H1 (cell line): ENCODE measurements at regions not wholly inside any gene's neighbourhood (a gene's known extent, or its start where the extent isn't known, plus 50 kb on each side); places are given as distances from the start of the nearest gene placed in this dataset.

Experiments used
- CTCF ChIA-PET: fragments of 300-600 bp; sonication (Branson Sonifier 250); formaldehyde crosslinking; loops from one replicate; lab custom pipeline; 2021; ENCODE audit not compliant: partially characterized antibody; lab: Charles Lee
- POLR2A ChIA-PET: fragments of 300-600 bp; sonication (Branson Sonifier 250); formaldehyde crosslinking; loops from one replicate; lab custom pipeline; 2021; ENCODE audit warnings: inconsistent platforms; ENCODE audit not compliant: partially characterized antibody; lab: Charles Lee
- DNase-seq, 2 experiments: peaks; one replicate each; pipeline versions ENCODE4 v3.0.0 to v3.0.0-alpha.2; 2010 to 2022; ENCODE audit warnings: low spot score in 2 of 2, low read depth in 1 of 2, mixed read lengths in 1 of 2
- FAIRE-seq: peaks from 2 replicates; lab custom pipeline; 2011; peaks lifted over from hg19 to GRCh38; lab: Jason Lieb, UNC
- H2AFZ ChIP-seq: 2 replicates; pipeline ENCODE4 v1.8.1; 2012; ENCODE audit warnings: low read length, inconsistent platforms
- H2AK5ac ChIP-seq: 2 replicates; pipeline ENCODE4 v1.6.1; 2013; ENCODE audit warnings: low read depth, low read length
- H2BK120ac ChIP-seq: replicated peaks from 2 replicates; pipeline ENCODE3; 2013; ENCODE audit warnings: low read depth, low read length, inconsistent platforms
- H2BK12ac ChIP-seq: 2 replicates; pipeline ENCODE4 v1.6.1; 2013; ENCODE audit warnings: low read depth, low read length
- H2BK15ac ChIP-seq: 2 replicates; pipeline ENCODE4 v1.6.1; 2013; ENCODE audit warnings: low read length
- H2BK20ac ChIP-seq: 2 replicates; pipeline ENCODE4 v1.6.1; 2013; ENCODE audit warnings: low read length
- H2BK5ac ChIP-seq: 2 replicates; pipeline ENCODE4 v1.6.1; 2013; ENCODE audit warnings: low read depth, low read length
- H3K14ac ChIP-seq: 2 replicates; pipeline ENCODE4 v1.6.1; 2013; ENCODE audit warnings: inconsistent platforms; ENCODE audit not compliant: insufficient read length
- H3K18ac ChIP-seq: 2 replicates; pipeline ENCODE4 v1.6.1; 2013; ENCODE audit warnings: low read length; ENCODE audit errors: extremely low read depth
- H3K23ac ChIP-seq: 2 replicates; pipeline ENCODE4 v1.6.1; 2013; ENCODE audit warnings: inconsistent platforms; ENCODE audit not compliant: insufficient read length
- H3K23me2 ChIP-seq: 2 replicates; pipeline ENCODE4 v1.6.1; 2013; ENCODE audit warnings: low read depth, low read length
- H3K27ac ChIP-seq: 2 replicates; pipeline ENCODE4 v1.6.1; 2011; ENCODE audit warnings: low read depth, low read length, inconsistent platforms
- H3K27me3 ChIP-seq, 4 experiments: replicated peaks in 1 of 4; 1 replicate in 1 of 4; 2 replicates in 3 of 4; pipeline versions ENCODE4 v1.6.1 to v1.8.1; 2011 to 2013; ENCODE audit warnings: low read length in 3 of 4, mild to moderate bottlenecking in 3 of 4, inconsistent platforms in 2 of 4, mixed read lengths in 2 of 4, moderate library complexity in 1 of 4; ENCODE audit not compliant: control insufficient read depth in 3 of 4, insufficient read depth in 3 of 4; ENCODE audit errors: extremely low read depth in 1 of 4
- H3K36me3 ChIP-seq, 4 experiments: 2 replicates each; pipeline versions ENCODE4 v1.6.1 to v1.8.1; 2011 to 2013; ENCODE audit warnings: mild to moderate bottlenecking in 4 of 4, low read length in 3 of 4, moderate library complexity in 2 of 4, control low read depth in 1 of 4, inconsistent platforms in 1 of 4; ENCODE audit not compliant: insufficient read depth in 4 of 4, control insufficient read depth in 2 of 4
- H3K4ac ChIP-seq: replicated peaks from 2 replicates; pipeline ENCODE3; 2013; ENCODE audit warnings: low read length, low read depth, mixed read lengths, inconsistent platforms; ENCODE audit not compliant: insufficient read length
- H3K4me1 ChIP-seq, 4 experiments: replicated peaks in 1 of 4; 1 replicate in 1 of 4; 2 replicates in 3 of 4; pipeline versions ENCODE4 v1.6.1 to v1.8.1; 2011 to 2013; ENCODE audit warnings: low read length in 3 of 4, inconsistent platforms in 2 of 4, mixed read lengths in 1 of 4; ENCODE audit not compliant: insufficient read depth in 4 of 4, control insufficient read depth in 3 of 4
- H3K4me2 ChIP-seq, 2 experiments: 2 replicates each; pipeline versions ENCODE4 v1.6.1 to v1.8.1; 2011 to 2013; ENCODE audit warnings: low read depth in 2 of 2, low read length in 2 of 2, control low read depth in 1 of 2, inconsistent platforms in 1 of 2, mild to moderate bottlenecking in 1 of 2; ENCODE audit not compliant: insufficient read depth in 1 of 2
- H3K4me3 ChIP-seq, 4 experiments: fragments of 200-600, 300-600 bp in 1 of 4; sonication (generic), shearing (Covaris generic), sonication (Bioruptor Twin) in 1 of 4; 2 replicates each; pipeline versions ENCODE4 v1.5.1 to v1.8.1; 2011 to 2016; ENCODE audit warnings: low read length in 4 of 4, low read depth in 3 of 4, control low read depth in 2 of 4, inconsistent platforms in 2 of 4, mild to moderate bottlenecking in 2 of 4, mixed read lengths in 1 of 4, moderate library complexity in 1 of 4; ENCODE audit not compliant: insufficient read depth in 2 of 4; ENCODE audit errors: extremely low read depth in 1 of 4
- H3K56ac ChIP-seq: replicated peaks from 2 replicates; pipeline ENCODE3; 2013; ENCODE audit warnings: low read depth, mild to moderate bottlenecking, mixed read lengths, low read length, inconsistent platforms; ENCODE audit not compliant: insufficient read length
- H3K79me1 ChIP-seq: 2 replicates; pipeline ENCODE4 v1.6.1; 2013; ENCODE audit warnings: low read depth, low read length, control low read depth
- H3K79me2 ChIP-seq, 2 experiments: 2 replicates each; pipeline versions ENCODE4 v1.6.1 to v1.8.1; 2012 to 2013; ENCODE audit warnings: low read length in 2 of 2, mild to moderate bottlenecking in 2 of 2, inconsistent platforms in 1 of 2; ENCODE audit not compliant: insufficient read depth in 2 of 2, control insufficient read depth in 1 of 2
- H3K9ac ChIP-seq, 4 experiments: replicated peaks in 1 of 4; 1 replicate in 1 of 4; 2 replicates in 3 of 4; pipeline versions ENCODE4 v1.6.1 to v1.8.1; 2011 to 2013; ENCODE audit warnings: low read depth in 3 of 4, low read length in 3 of 4, control low read depth in 2 of 4, mild to moderate bottlenecking in 2 of 4, moderate library complexity in 2 of 4, inconsistent platforms in 1 of 4; ENCODE audit errors: extremely low read depth in 1 of 4
- H3K9me3 ChIP-seq, 2 experiments: 2 replicates each; pipeline versions ENCODE4 v1.6.1 to v1.8.1; 2012 to 2013; ENCODE audit warnings: mild to moderate bottlenecking in 2 of 2, moderate library complexity in 2 of 2, control low read depth in 1 of 2, inconsistent platforms in 1 of 2, low read depth in 1 of 2, low read length in 1 of 2, mixed read lengths in 1 of 2; ENCODE audit not compliant: insufficient read depth in 2 of 2
- H4K20me1 ChIP-seq, 2 experiments: replicated peaks in 1 of 2; 2 replicates each; pipeline versions ENCODE3 to v1.8.1; 2011 to 2013; ENCODE audit warnings: inconsistent platforms in 2 of 2, low read length in 2 of 2, mild to moderate bottlenecking in 1 of 2; ENCODE audit not compliant: insufficient read depth in 2 of 2, control insufficient read depth in 1 of 2
- H4K5ac ChIP-seq: 2 replicates; pipeline ENCODE4 v1.6.1; 2013; ENCODE audit warnings: low read length, low read depth, mixed read lengths, inconsistent platforms; ENCODE audit not compliant: insufficient read length
- H4K8ac ChIP-seq: 2 replicates; pipeline ENCODE4 v1.8.0; 2013; ENCODE audit warnings: mild to moderate bottlenecking, moderate library complexity, low read length, inconsistent platforms; ENCODE audit not compliant: insufficient read depth; ENCODE audit errors: extremely low read depth
- H4K91ac ChIP-seq: replicated peaks from 2 replicates; pipeline ENCODE3; 2013; ENCODE audit warnings: low read length, mixed read lengths, inconsistent platforms; ENCODE audit not compliant: insufficient read length
- CBX8 ChIP-seq: fragments of 300-800, 300-1000 bp; sonication (generic); IDR thresholded peaks from 2 replicates; pipeline ENCODE4 v1.7.1; 2016; ENCODE audit warnings: low read depth, low read length, borderline replicate concordance
- CEBPB ChIP-seq: IDR thresholded peaks from 2 replicates; pipeline ENCODE4 v1.6.1; 2012; ENCODE audit warnings: low read depth, low read length
- CHD1 ChIP-seq: IDR thresholded peaks from 2 replicates; pipeline ENCODE4 v1.6.1; 2012; ENCODE audit warnings: low read depth, low read length, improper control_type of control experiment
- CTCF ChIP-seq, 3 experiments: IDR thresholded peaks; 1 replicate in 2 of 3; 2 replicates in 1 of 3; pipeline versions ENCODE4 v1.5.1 to v1.6.1; 2011; ENCODE audit warnings: low read length in 3 of 3, mild to moderate bottlenecking in 3 of 3, inconsistent platforms in 2 of 3, low read depth in 1 of 3, moderate library complexity in 1 of 3; ENCODE audit not compliant: insufficient read depth in 1 of 3; ENCODE audit errors: control extremely low read depth in 1 of 3
- SIX5 ChIP-seq: IDR thresholded peaks from 2 replicates; pipeline ENCODE4 v1.6.1; 2011; ENCODE audit warnings: mild to moderate bottlenecking, low read depth, low read length
- SP4 ChIP-seq: IDR thresholded peaks from 2 replicates; pipeline ENCODE4 v1.6.1; 2012; ENCODE audit warnings: low read length, inconsistent platforms
- SRF ChIP-seq: IDR thresholded peaks from 2 replicates; pipeline ENCODE4 v1.6.1; 2011; ENCODE audit warnings: mild to moderate bottlenecking, low read depth, low read length, moderate library complexity
- TCF12 ChIP-seq: IDR thresholded peaks from 2 replicates; pipeline ENCODE4 v1.6.1; 2011; ENCODE audit warnings: low read depth, mild to moderate bottlenecking, low read length
- USF2 ChIP-seq: IDR thresholded peaks from 2 replicates; pipeline ENCODE4 v1.6.1; 2011; ENCODE audit warnings: low read length, improper control_type of control experiment

- Histone ChIP-seq H4K5ac (no peak overlapping the region), H3K4me3 (no peak overlapping the region), H3K18ac (no peak overlapping the region), H3K56ac (no peak overlapping the region), H4K20me1 (no peaks in the 10 kb centered on the region), H2BK5ac (no peak overlapping the region), H2BK20ac (no peak overlapping the region), H3K4me2 (no peak overlapping the region), H3K14ac (no peak overlapping the region), H3K9ac (no peak overlapping the region), H3K4ac (no peak overlapping the region), H2AK5ac (no peak overlapping the region), H2BK120ac (no peak overlapping the region), H3K79me2 (no peaks in the 10 kb centered on the region), H3K36me3 (no peaks in the 10 kb centered on the region), H3K27ac (no peak overlapping the region), H3K79me1 (no peaks in the 10 kb centered on the region), H4K91ac (no peak overlapping the region), H2BK15ac (no peak overlapping the region), H2AFZ (no peak overlapping the region), H3K4me1 (no peaks in the 10 kb centered on the region), H4K8ac (no peak overlapping the region), H3K27me3 (no peaks in the 10 kb centered on the region), H2BK12ac (no peak overlapping the region), H3K23me2 (no peaks in the 10 kb centered on the region), H3K9me3 (no peaks in the 10 kb centered on the region), H3K23ac (no peak overlapping the region)
- FAIRE-seq: no peak
- CTCF ChIA-PET: interaction anchor here (1.1 to 1.7 kb wide), 2 partner anchors 9 to 18 kb away, joined by 3 to 4 read pairs; no protein-coding TSS in a partner anchor
- POLR2A ChIA-PET: no interaction called here
- DNase-seq: no peak
- TF ChIP-seq USF2 (no peak), CTCF (IDR thresholded peaks at IDR 0.05; ENCODE audit: control extremely low read depth in 1 of 3, insufficient read depth in 1 of 3, low read depth in 1 of 3, low read length in 3 of 3) (no peak), CHD1 (no peak), TCF12 (no peak), SIX5 (no peak), SRF (no peak), CEBPB (no peak), SP4 (no peak), CBX8 (no peak)
These were observed 119.2 kb upstream of the STT3B start for GRCh38 chr3:31413515-31413914.
